ENCODE measurements at regions not wholly inside any gene's neighbourhood (a gene's known extent, or its start where the extent isn't known, plus 50 kb on each side); places are given as distances from the start of the nearest gene placed in this dataset.

- no peak for TF ChIP-seq EZH2 (optimal IDR thresholded peaks at IDR 0.05; ENCODE audit: low read depth, low read length)
- no peak for TF ChIP-seq CTCF (IDR thresholded peaks at IDR 0.05; ENCODE audit: low read length)
- no peak for TF ChIP-seq EZH2phosphoT487 (IDR thresholded peaks at IDR 0.05; ENCODE audit: low read length)
Observed at GRCh38 chr12:111276146-111276545, 92.7 kb downstream of the PHETA1 start.

Measured in MM.1S (cell line).